ENCODE measurements at regions not wholly inside any gene's neighbourhood (a gene's known extent, or its start where the extent isn't known, plus 50 kb on each side); places are given as distances from the start of the nearest gene placed in this dataset.

- DNase-seq, result no peak
Measured at GRCh38 chr10:75294031-75294437, 58.3 kb upstream of the COMTD1 start.

GRCh38 chr10:75293446-75293820 lies 57.7 kb upstream of the COMTD1 start:
- DNase-seq, result no peak

GRCh38 chr10:75292794-75293445 lies 57.2 kb upstream of the COMTD1 start:
- no peak for DNase-seq

- no peak for DNase-seq
Measured at GRCh38 chr10:75291805-75292204, 56.0 kb upstream of the COMTD1 start.

- no peak for DNase-seq
Measured at GRCh38 chr10:75288140-75288711, 52.5 kb upstream of the COMTD1 start.

GRCh38 chr10:75287697-75288096 lies 51.9 kb upstream of the COMTD1 start:
- DNase-seq, result no peak

GRCh38 chr10:75286901-75287300 lies 51.1 kb upstream of the COMTD1 start:
- DNase-seq, result no peak
